ENCODE measurements at regions not wholly inside any gene's neighbourhood (a gene's known extent, or its start where the extent isn't known, plus 50 kb on each side); places are given as distances from the start of the nearest gene placed in this dataset.

- no peak for DNase-seq
Measured at GRCh38 chr4:110778521-110778920, 155.6 kb upstream of the PITX2 start.

DNA sequence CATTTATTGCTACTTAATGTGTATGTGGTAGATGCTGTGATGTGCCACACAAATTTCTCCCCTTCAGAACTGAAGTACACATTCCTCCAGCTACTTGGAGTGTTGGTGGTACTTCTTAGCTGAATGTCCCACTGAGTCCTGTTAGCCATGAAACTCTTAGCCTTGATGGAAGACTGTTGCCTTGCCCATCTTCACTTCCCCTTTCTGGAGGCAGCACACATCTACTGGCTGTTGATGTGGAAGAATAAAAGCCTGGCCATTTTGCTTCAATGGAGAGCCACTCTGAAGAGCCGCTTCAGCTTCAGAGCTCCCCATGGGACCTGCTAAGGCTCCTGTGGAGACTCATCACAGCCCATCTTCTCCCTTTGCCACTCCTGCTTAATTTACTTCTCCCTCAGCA is 157.7 kb upstream of the PITX2 start:
- DNase-seq, result no peak

GRCh38 chr4:110781944-110782343 is 159.1 kb upstream of the PITX2 start:
- no peak for DNase-seq

DNA sequence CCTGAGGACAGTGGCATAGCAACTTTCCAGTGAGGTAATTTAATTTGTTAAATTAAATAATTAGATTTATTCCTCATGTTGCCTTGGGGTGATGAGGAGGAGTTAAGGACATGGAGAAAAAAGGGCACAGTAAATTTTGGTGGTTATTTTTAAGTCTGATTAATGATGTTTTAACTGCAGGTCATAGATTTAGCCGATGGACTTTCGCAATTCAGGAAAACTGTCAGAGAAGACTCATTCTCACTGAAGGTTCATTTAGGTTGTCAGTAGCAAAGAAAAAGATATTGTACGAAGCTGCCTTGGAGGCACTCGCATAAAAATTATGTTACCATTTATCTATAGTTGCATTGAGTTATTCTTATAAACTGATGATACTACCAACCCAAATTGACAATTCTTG is 164.2 kb upstream of the PITX2 start:
- no peak for DNase-seq

GRCh38 chr4:110787707-110788106 is 164.8 kb upstream of the PITX2 start:
- no peak for DNase-seq

DNA sequence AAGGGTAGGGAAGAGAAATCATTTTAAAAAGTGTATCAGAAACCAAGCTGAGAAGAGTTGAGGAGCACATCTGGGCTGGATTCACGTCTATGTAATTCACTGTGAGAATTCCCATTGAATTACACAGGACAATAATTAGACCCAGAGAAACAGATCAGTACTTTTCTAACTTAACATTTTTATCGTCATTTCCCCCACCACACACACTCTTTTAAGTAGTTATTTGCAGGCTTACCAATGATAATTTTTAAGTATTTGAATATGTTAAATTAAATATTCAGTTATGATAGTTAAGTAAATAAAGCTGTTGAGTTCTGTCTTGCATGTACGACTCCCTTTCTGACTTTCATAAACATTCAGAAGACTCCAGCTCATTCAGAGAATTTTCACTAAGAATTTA is 165.4 kb upstream of the PITX2 start:
- no peak for DNase-seq

GRCh38 chr4:110792036-110792435 is 169.2 kb upstream of the PITX2 start:
- DNase-seq, result no peak

- no peak for DNase-seq
Measured at GRCh38 chr4:110793381-110793801, 170.5 kb upstream of the PITX2 start.

GRCh38 chr4:110793890-110794554 is 171.1 kb upstream of the PITX2 start:
- DNase-seq, result no peak

DNA sequence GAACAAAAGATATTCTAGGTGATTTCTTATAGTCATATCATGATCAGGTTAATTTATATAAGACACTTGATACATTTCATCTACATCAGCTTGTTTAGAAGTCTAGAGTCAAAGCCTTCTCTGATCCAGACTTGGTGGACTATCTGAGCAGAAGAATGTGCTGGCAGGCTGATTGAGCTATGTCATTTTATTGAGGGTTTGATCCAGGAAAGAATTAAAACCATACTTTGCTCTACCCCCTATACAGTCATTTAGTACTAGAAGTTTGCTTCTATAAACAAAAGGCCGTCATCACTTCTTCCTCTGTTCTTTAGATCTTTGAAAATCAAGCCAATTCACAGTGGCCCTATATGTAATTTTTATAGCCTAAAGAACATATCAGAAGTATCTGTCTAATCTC is 173.1 kb upstream of the PITX2 start:
- no peak for DNase-seq

DNA sequence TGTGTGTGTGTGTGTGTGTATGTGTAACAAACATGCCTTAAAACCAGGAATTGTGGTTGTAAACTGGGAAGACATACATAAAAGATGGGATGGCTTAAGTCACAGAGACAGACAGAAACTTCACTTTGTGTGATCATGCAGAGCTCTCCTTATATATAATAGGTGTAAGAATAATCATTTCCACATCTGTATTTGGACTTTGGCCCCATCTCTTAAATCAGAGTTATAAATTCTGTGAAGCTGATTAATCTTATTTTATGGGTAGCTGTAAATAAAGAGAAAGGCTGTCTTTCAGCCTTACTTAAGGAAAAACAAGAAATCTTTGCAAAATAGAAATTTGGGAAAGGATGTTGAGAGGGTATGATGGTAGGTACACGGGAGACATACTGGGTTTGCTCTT is 174.6 kb upstream of the PITX2 start:
- DNase-seq, result no peak

- no peak for DNase-seq
Measured at GRCh38 chr4:110798687-110799086, 175.8 kb upstream of the PITX2 start.

DNA sequence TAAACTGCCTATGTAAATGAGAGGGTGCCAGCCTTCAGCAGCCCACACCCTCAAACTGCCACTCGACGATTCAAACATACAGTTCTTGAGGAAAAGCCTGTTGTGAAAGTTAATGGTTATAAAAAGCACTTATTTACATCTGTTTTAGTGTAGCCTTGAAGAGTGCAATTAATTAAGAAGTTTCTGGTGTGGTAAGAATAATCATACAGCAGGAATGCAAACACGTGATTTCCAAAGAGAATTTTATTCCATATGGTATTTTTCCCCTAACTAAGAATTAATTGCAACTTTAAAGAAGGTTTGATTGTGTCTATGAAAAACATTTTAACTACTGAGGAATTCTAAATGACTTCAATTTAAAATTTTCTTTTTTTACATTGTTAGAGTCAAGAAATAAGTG is 176.3 kb upstream of the PITX2 start:
- DNase-seq, result no peak

DNA sequence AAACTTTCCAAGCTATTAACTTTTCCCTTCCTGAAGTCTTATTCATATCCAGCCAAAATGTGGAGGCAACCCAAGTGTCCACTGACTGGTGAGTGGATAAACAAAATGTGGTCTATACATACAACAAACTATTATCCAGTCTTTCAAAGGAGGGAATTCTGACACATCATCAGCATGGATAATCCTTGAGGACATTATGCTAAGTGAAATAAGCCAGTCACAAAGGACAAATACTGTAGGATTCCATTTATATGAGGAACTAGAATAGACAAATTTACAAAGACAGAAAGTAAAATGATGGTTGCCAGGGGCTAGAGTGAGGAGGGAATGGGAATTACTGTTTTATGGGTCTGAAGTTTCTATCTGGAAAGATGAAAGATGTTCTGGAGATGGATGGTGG is 178.7 kb upstream of the PITX2 start:
- DNase-seq, result no peak

DNA sequence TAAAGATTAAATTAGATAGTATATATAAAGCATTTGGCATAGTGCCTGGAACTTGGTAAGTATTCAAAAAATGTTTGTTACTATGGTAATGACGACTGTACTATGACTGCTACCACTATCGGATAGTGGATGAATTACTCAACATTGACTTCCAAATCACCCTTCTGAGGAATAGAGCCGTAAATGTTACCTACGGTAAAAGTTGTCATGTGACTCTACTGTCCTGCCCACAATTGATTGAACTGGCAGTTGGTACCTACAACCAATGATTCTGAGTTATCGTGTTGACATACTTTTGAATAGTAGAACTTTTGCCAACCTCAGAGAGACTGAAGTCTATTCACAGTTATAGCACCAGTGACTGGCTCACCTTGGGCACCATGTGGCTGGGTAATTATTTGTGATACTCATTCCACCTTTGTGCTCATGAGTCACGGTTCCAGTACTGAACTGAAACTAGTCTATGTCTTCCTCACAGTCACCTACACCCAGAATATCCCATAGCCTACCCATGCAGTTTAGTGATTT is 185.5 kb upstream of the PITX2 start:
- no peak for DNase-seq

DNA sequence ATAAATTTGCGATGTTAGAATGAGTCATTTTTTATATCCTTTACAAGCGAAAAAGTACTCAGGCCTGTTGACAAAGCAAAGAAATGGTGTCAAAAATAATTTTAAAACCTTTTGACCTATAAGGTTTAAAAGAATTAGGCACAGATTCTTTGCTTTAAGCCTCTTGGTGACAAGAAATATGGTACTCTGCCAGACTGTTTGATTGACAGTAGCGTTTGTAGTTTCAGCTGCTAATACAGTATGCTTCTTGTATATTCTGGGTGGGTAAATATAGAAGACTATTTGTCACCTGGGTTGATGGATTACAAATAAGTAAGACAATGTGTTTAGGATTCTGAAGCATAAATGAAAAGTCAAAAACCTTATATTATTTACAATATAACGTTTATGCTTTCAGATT is 193.1 kb upstream of the PITX2 start:
- DNase-seq, result no peak

DNA sequence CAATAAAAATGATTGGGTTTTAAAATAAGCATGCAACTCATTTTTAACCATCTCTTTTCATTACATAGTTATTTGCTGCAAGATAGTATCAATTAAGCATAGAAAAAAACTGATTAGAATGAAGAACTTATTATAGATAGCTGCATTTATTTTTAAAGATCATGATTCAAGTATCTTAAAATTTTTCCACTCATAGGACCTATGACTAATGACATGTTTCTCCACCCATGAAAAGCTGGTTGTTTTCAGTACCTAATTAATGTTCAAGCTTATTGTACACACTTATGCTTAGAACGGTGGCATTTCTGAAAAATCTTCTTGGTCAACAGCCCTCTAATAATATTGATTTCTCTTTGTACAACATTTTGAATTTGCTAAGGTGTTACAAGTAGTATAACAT is 193.5 kb upstream of the PITX2 start:
- DNase-seq, result no peak

DNA sequence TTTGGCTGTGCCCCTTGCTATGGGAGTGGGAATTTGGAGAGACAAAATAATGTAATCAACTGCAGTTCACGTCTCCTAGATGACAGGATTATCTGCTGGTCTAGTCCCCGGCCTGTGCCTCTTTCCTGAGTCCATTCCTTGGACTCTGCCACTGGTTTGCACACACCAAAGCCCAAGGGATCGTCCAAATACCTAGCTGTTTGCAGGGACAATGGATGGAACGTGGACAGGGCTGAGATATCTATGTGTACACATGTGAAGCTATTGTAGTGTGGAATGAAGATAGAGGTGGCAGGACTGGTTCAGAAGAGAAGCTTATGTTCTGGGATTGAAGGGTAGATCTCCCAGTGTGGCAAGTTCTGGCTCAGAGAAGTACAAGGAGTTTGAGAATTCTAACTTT is 198.3 kb upstream of the PITX2 start:
- DNase-seq, result no peak

GRCh38 chr4:110823251-110823650 is 200.4 kb upstream of the PITX2 start:
- DNase-seq, result no peak

- no peak for DNase-seq
Measured at GRCh38 chr4:110824344-110824743, 201.5 kb upstream of the PITX2 start.

DNA sequence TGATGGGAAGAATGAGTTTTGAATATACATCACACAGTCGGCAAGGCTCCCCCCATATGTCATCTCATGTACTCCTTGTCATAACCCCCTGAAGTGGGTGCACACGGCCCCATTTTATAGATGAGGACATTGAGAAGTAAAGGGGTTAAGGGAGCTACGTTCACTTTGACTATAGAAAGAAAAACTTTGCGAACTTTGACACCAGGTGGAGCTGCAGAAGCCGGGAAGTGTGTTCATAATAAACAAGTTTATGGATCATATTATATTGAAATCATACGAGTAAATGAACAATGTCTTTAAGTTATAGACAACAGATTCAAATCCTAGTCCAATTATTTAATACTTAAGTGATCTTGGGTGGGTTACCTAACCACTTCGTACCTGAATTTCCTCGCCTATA is 203.8 kb upstream of the PITX2 start:
- no peak for DNase-seq

- DNase-seq, result no peak
Measured at GRCh38 chr4:110830461-110830860, 207.6 kb upstream of the PITX2 start.

- no peak for DNase-seq
Measured at GRCh38 chr4:110837896-110838450, 215.1 kb upstream of the PITX2 start.

DNA sequence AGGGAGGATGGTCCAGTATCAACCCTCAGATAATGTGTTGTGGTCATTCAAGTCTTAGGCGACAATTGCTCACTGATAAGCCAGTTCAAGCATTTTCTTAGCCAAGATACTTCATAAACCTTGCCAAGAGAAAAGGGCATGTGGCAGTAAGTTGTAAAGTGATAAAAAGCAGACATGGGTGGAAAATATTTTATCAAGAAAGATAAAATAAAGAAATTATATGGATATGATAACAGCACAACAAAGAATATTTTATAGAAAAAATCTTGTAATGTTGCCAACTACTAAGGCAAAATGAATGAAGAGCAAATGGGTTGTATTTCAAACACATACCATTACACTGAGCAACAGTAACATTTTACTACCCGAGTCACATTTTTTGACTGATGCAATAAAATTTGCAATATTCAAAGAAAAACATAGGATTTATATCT is 217.4 kb upstream of the PITX2 start:
- no peak for DNase-seq

Data from left kidney (tissue), 1 donor.